ENCODE measurements at regions not wholly inside any gene's neighbourhood (a gene's known extent, or its start where the extent isn't known, plus 50 kb on each side); places are given as distances from the start of the nearest gene placed in this dataset.

DNA sequence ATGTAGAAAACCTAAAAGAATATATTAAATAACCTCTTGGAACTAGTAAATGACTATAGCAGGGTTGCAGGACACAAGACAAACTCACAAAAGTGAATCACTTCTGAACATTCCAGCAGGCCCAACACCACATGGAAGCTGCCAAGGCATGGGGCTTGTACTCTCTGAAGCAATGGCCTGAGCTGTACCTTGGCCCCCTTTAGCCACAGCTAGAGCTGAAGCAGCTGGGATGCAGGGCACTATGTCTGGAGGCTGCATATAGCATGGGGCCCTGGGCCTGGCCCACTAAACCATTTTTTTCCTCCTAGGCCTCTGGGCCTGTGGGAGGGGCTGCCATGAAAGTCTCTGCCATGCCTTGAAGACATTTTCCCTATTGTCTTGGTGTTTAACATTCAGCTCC lies 1067.3 kb downstream of the LRFN5 start:
- DNase-seq (ENCODE audit: low spot score) = no peak
- TF ChIP-seq, protein P1, sequence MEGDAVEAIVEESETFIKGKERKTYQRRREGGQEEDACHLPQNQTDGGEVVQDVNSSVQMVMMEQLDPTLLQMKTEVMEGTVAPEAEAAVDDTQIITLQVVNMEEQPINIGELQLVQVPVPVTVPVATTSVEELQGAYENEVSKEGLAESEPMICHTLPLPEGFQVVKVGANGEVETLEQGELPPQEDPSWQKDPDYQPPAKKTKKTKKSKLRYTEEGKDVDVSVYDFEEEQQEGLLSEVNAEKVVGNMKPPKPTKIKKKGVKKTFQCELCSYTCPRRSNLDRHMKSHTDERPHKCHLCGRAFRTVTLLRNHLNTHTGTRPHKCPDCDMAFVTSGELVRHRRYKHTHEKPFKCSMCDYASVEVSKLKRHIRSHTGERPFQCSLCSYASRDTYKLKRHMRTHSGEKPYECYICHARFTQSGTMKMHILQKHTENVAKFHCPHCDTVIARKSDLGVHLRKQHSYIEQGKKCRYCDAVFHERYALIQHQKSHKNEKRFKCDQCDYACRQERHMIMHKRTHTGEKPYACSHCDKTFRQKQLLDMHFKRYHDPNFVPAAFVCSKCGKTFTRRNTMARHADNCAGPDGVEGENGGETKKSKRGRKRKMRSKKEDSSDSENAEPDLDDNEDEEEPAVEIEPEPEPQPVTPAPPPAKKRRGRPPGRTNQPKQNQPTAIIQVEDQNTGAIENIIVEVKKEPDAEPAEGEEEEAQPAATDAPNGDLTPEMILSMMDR (IDR thresholded peaks at IDR 0.05; ENCODE audit: extremely low read depth, missing control alignments) = no peak

DNA sequence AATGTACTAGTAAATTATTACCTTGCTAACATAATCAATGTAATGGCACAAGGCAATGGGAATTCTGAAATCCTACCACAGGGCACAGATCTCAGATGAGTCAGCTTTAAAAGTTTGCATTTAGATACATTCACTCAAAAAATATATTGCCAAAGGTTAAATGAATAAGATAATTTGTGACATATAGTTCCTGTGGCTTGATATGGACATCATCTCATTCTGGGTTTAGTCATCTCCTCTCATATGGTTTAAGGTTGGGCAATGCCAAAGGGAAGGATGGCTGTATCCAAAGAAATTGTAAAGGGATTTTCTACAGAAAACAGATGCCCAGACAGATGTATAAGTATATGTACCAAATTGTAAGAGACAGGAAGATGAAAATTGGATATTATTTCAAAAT lies 1065.0 kb downstream of the LRFN5 start:
- DNase-seq (ENCODE audit: low spot score) = no peak
- TF ChIP-seq, protein P1 (IDR thresholded peaks at IDR 0.05; ENCODE audit: extremely low read depth, missing control alignments) = no peak

DNA sequence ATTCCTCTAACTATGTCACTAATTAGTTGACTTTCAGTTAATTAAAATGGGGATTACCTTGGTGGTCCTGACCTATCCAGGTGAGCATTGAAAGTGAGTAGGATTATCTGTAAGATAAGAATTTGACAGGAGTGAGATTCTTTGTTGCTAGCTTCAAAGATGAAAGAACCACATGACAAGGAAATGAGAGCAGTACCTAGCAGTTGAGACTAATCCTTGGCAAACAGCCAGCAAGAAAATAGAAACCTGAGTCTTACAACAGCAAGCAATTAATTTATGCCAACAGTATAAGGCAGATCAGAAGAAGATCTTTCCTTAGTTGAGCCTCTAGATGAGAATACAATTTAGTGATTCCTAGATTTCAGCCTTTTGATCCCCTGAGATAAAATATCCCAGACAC lies 1058.4 kb downstream of the LRFN5 start:
- TF ChIP-seq, protein P1 (IDR thresholded peaks at IDR 0.05; ENCODE audit: extremely low read depth, missing control alignments) = no peak
- no peak for DNase-seq (ENCODE audit: low spot score)

DNA sequence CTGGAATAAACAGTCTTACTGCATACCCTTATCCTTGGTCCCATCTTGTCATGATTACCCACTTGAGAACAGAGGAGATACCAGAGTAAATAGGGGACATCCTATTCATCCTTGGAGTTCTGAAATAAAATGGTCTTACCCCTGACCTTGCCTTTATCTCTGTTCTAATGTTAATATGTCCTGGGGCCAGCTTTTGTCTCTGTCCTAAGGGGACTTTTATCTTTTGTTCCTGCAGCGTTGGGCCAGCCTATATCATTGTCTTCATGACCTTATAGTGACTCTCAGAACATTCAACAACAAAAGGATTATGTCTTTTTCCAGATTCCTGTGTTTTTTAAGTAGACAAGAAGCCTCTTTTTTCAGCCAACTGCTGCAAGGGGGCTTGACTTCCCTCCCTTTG lies 1057.5 kb downstream of the LRFN5 start:
- TF ChIP-seq, protein P1 (IDR thresholded peaks at IDR 0.05; ENCODE audit: extremely low read depth, missing control alignments) = no peak
- no peak for DNase-seq (ENCODE audit: low spot score)

DNA sequence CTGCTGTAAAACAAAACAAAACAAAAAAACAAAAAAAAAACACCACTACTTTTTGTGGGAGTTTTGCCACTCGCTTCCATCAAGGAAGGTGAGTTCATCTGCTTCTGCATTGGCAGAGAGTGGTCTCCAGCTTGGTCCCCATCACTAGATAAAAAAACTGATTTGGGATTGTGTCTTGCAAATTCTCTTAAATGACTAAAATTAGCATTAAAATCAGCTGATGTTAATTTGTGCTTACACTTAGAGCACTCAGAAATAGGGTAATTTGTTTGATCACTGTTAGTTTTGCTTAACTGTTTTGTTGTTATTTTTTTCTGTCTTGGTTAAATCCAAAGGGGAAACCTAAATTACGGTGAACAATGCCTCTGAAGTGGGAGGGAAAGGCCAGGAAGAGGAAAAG lies 1048.0 kb downstream of the LRFN5 start:
- no peak for DNase-seq (ENCODE audit: low spot score)
- TF ChIP-seq, protein P1 (IDR thresholded peaks at IDR 0.05; ENCODE audit: extremely low read depth, missing control alignments) = no peak

DNA sequence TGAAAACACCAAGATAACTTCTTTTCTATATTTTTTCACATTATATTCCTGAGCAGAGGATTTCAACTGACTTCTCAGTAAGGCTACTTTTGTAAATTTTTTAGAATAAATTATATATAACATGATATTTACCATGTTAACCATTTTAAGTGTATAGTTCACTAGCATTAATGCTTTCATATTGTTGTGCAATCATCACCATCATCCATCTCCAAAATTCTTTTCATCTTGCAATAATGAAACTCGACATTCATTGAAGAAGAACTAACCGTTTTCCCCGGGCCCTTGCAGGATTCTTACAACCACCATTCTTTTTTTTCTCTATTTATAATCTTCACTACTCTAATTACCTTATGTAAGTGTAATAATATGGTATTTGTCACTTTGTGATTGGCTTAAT lies 1036.1 kb downstream of the LRFN5 start:
- TF ChIP-seq, protein P1 (IDR thresholded peaks at IDR 0.05; ENCODE audit: extremely low read depth, missing control alignments) = no peak
- no peak for DNase-seq (ENCODE audit: low spot score)

DNA sequence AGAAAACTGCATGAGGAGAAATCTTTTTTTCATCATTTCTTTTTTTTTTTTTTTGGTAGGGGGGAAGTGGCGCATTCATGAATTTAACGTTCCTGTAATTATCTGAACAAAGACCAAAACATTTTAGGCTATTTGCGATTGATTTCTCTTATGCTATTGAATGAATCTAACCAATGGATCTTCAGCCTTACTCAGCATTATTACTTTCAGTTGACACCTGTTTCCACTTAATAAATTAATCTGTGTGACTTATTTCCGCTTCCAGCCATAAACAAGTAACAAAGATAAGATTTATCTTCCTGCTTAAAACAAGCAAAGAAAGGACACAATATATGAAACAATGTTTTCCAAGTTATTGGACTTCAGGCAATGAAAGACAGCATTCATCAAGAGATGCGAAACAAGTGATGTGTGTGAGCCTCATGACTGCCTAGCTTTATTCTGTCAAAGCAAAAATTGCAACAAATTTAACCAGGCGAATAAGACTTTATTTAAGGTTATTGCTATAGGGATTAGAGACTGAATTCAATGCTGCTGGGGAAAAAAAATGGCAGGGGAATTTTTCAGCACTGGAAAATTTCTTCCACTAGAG lies 1026.9 kb downstream of the LRFN5 start:
- TF ChIP-seq, protein P1 (IDR thresholded peaks at IDR 0.05; ENCODE audit: extremely low read depth, missing control alignments) = no peak
- DNase-seq (ENCODE audit: low spot score) = no peak

Measured in GM20000 (cell line).